Pancreas (tissue), 10 donors: ENCODE measurements at regions not wholly inside any gene's neighbourhood (a gene's known extent, or its start where the extent isn't known, plus 50 kb on each side); places are given as distances from the start of the nearest gene placed in this dataset.
"Not testable (repeated sequence)": the region's sequence is repeated elsewhere in the genome, so short reads cannot be mapped to it uniquely, and the experiment has no call there.

Experiments
- ATAC-seq, 4 donors: fragments of 200-7000 bp; cut with Tn5 transposase; one replicate each; pipeline versions ENCODE4 v1.8.0 to v1.9.1; 2020; ENCODE audit warnings: mild to moderate bottlenecking in 4 of 4, moderate library complexity in 4 of 4
- DNase-seq, 6 donors: peaks; one replicate each; pipeline ENCODE4 v3.0.0-alpha.2; 2020
- FAIRE-seq: peaks from 2 replicates; lab custom pipeline; 2012; peaks lifted over from hg19 to GRCh38; lab: Jason Lieb, UNC
- H3K27ac ChIP-seq, 4 donors: fragments of 200-600 bp; sonication (generic); 1 replicate in 3 of 4; 2 replicates in 1 of 4; pipeline versions ENCODE4 v1.5.0 to v1.8.0; 2020
- H3K27me3 ChIP-seq, 4 donors: fragments of 200-600 bp; one replicate each; pipeline ENCODE4 v1.8.0; 2021
- H3K36me3 ChIP-seq, 3 donors: fragments of 200-600 bp; sonication (generic) in 1 of 3; one replicate each; pipeline versions ENCODE4 v1.5.0 to v1.8.0; 2020 to 2021
- H3K4me1 ChIP-seq, 3 donors: fragments of 200-600 bp; one replicate each; pipeline ENCODE4 v1.8.0; 2021
- H3K4me3 ChIP-seq, 4 donors: fragments of 200-600 bp; sonication (generic) in 2 of 4; one replicate each; pipeline versions ENCODE4 v1.5.0 to v1.8.0; 2020 to 2021
- H3K9me3 ChIP-seq, 4 donors: fragments of 200-600 bp; one replicate each; pipeline ENCODE4 v1.8.0; 2021
- WGBS, 2 donors: extraction: QIAGEN DNeasy Blood & Tissue Kit; methylation state at CpG; one replicate each; pipeline ENCODE4 v1.1.7; 2013; 5-methylcytosine and 5-hydroxymethylcytosine counted together
- intact Hi-C, 3 donors: fragments of 100-400 bp; cut with DNase I; formaldehyde crosslinking; loops; one replicate each; pipeline versions ENCODE4 v1.11.1 to v1.14.2; 2022
- TF ChIP-seq, protein P1 (sequence below), 4 donors: fragments of 200-600 bp; sonication (generic) in 3 of 4; IDR thresholded peaks; one replicate each; pipeline versions ENCODE4 v1.5.0 to v1.8.0; 2021; ENCODE audit warnings: antibody characterized with exemption in 4 of 4
- donor health status: healthy with polysubstance abuse.
- donor health status: DM: no; HTN: no; CAD: no; lungs with moderate emphysema.
- donor health status: DM: no; HTN: no; CAD: no.
- donor health status: control.
- donor health status: control.
- donor health status: Bipolar disorder and iron deficiency.
- donor health status: DM: yes; HTN: yes; CAD: no.
- donor health status: DM: no; HTN: no; CAD: no.
- donor health status: DM: no; HTN: no; CAD: no.
- donor health status: DM: yes; HTN: yes; CAD: no.

DNA sequence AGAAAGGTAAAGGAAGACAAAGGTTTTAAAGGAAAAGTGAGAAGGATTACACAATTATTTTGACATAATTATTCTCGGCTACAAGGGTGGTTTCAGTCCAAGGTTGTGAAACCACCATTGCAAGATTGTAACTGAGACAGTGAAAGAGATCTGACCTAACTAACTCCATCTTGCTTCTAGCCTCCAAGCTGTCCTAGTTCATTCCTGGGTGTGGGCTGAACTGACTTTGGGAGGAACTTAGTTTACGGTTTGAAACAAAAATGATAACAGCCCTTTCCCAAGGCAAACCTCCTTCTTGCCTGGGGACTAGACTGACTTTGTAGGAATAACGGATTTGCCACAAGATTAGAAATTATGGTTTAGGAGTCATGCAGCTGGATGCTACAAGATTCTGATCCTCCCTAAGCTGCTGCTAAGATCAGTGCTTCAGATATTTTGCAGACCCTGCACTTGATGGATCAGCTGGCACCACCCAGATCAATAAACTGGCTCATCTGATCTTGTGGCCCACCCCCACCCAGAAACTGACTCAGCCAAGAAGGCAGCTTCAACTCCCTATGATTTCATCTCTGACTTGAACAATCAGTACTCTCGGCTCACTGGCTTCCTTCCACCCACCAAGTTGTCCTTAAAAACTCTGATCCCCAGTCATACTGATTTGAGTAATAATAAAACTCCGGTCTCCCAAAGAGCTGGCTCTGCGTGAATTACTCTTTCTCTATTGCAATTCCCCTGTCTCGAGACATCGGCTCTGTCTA lies 57.7 kb upstream of the AADACL2 start:
- Histone ChIP-seq H3K4me3 (no peak overlapping the region), H3K27me3 (no peaks in the 10 kb centered on the region), H3K9me3 (no peaks in the 10 kb centered on the region), H3K4me1 (no peaks in the 10 kb centered on the region), H3K27ac (no peak overlapping the region), H3K36me3 (no peaks in the 10 kb centered on the region)
- TF ChIP-seq, protein P1, sequence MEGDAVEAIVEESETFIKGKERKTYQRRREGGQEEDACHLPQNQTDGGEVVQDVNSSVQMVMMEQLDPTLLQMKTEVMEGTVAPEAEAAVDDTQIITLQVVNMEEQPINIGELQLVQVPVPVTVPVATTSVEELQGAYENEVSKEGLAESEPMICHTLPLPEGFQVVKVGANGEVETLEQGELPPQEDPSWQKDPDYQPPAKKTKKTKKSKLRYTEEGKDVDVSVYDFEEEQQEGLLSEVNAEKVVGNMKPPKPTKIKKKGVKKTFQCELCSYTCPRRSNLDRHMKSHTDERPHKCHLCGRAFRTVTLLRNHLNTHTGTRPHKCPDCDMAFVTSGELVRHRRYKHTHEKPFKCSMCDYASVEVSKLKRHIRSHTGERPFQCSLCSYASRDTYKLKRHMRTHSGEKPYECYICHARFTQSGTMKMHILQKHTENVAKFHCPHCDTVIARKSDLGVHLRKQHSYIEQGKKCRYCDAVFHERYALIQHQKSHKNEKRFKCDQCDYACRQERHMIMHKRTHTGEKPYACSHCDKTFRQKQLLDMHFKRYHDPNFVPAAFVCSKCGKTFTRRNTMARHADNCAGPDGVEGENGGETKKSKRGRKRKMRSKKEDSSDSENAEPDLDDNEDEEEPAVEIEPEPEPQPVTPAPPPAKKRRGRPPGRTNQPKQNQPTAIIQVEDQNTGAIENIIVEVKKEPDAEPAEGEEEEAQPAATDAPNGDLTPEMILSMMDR (IDR thresholded peaks at IDR 0.05), result no peak
- no peak for FAIRE-seq
- ATAC-seq, result no peak
- 84 to 91% methylated on average over 8 of the region's 8 CpGs for WGBS, 2 donors
- DNase-seq, result no peak
- intact Hi-C loops, result no loop called here

DNA sequence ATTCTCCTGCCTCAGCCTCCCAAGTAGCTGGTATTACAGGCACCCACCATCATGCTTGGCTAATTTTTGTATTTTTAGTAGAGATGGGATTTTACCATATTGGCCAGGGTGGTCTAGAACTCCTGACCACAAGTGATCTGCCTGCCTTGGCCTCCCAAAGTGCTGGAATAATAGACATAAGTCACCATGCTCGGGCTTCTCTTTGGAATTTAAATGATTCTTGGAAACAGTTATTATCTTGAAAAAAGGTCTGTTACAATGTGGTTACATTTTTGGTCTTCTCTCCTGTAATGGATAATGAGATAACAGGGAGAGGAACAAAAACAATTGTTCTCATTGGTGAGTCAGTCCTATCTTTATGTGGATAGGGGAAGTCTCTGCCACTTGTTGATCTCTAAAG lies 59.8 kb upstream of the AADACL2 start:
- Histone ChIP-seq H3K36me3 (no peaks in the 10 kb centered on the region), H3K4me1 (no peaks in the 10 kb centered on the region), H3K4me3 (no peak overlapping the region), H3K9me3 (no peaks in the 10 kb centered on the region), H3K27me3 (no peaks in the 10 kb centered on the region), H3K27ac (no peak overlapping the region)
- WGBS, 2 donors, result 66 to 82% methylated on average over 1 of the region's 1 CpG
- no peak for ATAC-seq
- TF ChIP-seq, protein P1 (IDR thresholded peaks at IDR 0.05), result no peak
- intact Hi-C loops, result no loop called here
- no peak for FAIRE-seq
- DNase-seq, result no peak

DNA sequence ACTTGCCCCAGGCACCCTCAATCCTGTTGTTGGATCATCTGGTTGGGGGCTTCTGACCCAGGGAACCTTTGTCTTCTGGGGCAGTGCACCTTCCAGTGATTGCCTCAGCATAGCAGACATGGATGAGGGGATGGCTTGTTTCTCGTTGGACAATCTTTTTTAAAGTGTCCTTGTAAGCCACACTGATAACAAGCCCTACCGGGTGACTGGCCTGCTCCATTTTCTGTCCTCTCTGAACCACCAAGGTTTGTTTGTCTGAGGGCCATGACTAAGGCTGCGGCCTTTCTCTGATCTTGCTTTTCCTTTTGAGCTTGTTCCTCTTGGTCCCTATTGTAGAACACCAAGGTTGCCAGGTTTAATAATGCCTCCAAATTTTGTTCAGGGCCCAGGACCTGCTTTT lies 66.0 kb upstream of the AADACL2 start:
- 55 to 60% methylated on average over 3 of the region's 3 CpGs for WGBS, 2 donors
- FAIRE-seq, H3K4me1 ChIP-seq, H3K4me3 ChIP-seq, intact Hi-C loops, DNase-seq, H3K27me3 ChIP-seq, H3K9me3 ChIP-seq, H3K36me3 ChIP-seq, ATAC-seq, H3K27ac ChIP-seq: not testable (repeated sequence)

DNA sequence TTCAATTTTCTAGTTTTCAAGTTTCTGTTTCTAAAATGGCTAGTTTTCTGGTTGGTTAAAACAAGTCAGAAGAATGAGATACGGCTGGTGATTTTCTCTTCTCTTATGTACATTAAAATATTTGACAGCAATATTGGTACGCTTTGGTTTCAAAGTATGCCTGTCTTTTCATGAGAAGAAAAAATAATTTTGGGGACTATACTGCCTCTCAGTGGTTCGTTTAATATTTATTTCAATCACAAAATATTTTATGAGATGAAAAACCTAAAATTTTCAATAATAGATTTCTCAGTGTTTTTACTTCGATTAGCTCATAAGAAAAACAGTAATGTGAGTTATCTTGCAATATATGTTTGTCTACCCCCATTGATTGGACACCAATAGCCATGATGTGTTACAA lies 72.8 kb upstream of the AADACL2 start:
- no peaks in the 10 kb centered on the region for H3K36me3 ChIP-seq
- TF ChIP-seq, protein P1 (IDR thresholded peaks at IDR 0.05), result no peak
- H3K4me3 ChIP-seq, result no peak overlapping the region
- no peaks in the 10 kb centered on the region for H3K4me1 ChIP-seq
- DNase-seq, result no peak
- no peak for FAIRE-seq
- ATAC-seq, result no peak
- intact Hi-C loops, result no loop called here
- H3K27me3 ChIP-seq, result no peaks in the 10 kb centered on the region
- H3K9me3 ChIP-seq, result no peaks in the 10 kb centered on the region
- H3K27ac ChIP-seq, result no peak overlapping the region
- 71 to 75% methylated on average over 4 of the region's 4 CpGs for WGBS, 2 donors

DNA sequence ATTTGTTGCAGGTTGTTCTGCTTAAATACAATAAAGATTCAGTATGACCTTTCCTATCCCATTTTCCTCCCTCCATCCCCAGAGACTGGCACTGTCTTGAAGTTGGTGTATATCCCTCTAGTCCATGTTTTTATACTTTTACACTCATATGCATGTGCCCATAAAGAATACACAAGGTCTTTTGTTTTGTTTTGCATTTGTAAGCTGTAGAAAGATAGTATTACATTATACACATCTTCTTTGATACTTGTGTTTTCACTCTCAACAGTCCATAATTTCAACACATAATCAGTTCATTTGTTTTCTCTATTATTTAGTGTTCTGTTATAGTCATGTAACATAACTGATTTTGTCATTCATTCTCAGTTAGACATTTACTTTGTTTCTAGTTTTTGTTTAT lies 88.7 kb upstream of the AADACL2 start:
- H3K27ac ChIP-seq, result no peak overlapping the region
- TF ChIP-seq, protein P1 (IDR thresholded peaks at IDR 0.05), result no peak
- no peaks in the 10 kb centered on the region for H3K27me3 ChIP-seq
- no peaks in the 10 kb centered on the region for H3K36me3 ChIP-seq
- no peak overlapping the region for H3K4me3 ChIP-seq
- no peaks in the 10 kb centered on the region for H3K4me1 ChIP-seq
- DNase-seq, result no peak
- FAIRE-seq, result no peak
- H3K9me3 ChIP-seq, result no peaks in the 10 kb centered on the region
- no peak for ATAC-seq
- intact Hi-C loops, result no loop called here
